ENCODE measurements at regions not wholly inside any gene's neighbourhood (a gene's known extent, or its start where the extent isn't known, plus 50 kb on each side); places are given as distances from the start of the nearest gene placed in this dataset.

DNA sequence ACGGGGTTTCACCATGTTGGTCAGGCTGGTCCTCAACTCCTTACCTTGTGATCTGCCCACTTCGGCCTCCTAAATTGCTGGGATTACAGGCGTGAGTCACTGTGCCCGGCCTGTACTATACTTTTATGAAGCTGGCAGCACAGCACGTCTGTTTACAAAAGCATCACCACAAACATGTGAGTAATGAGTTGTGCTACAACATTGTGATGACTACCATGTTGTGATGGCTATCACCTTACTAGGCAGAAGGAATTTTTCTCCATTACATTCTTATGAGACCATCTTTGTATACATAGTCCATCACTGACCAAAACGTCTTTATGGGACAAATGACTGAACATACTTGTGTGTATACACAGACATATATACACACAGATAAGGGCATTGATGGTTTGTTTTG, 1019.0 kb downstream of the CDH18 start:
- no peaks in the 10 kb centered on the region for H3K4me1 ChIP-seq (ENCODE audit: control insufficient read depth, extremely low read depth, insufficient read depth, low read length)
- no peaks in the 10 kb centered on the region for H4K20me1 ChIP-seq (ENCODE audit: control insufficient read depth, extremely low read depth, insufficient read depth, low read length)
- H2AFZ ChIP-seq (ENCODE audit: low read length) = no peak overlapping the region
- H3K4me3 ChIP-seq (replicated peaks in 1 of 4; ENCODE audit: control extremely low read depth in 1 of 4, insufficient read depth in 1 of 4, low read depth in 3 of 4, low read length in 4 of 4) = no peak overlapping the region
- H3K79me2 ChIP-seq (ENCODE audit: control insufficient read depth, insufficient read depth, low read length) = no peaks in the 10 kb centered on the region
- DNase-seq (ENCODE audit: low read depth in 2 of 2) = peak in 1 of 2 donors; percentile 2
- H3K4me2 ChIP-seq (ENCODE audit: extremely low read depth, insufficient read depth, low read length) = no peak overlapping the region
- no peak for TF ChIP-seq CTCF (conservative IDR thresholded peaks at IDR 0.05 in 1 of 2, IDR thresholded peaks at IDR 0.05 in 1 of 2; ENCODE audit: low read depth in 1 of 2, low read length in 2 of 2)
- TF ChIP-seq EZH2 (IDR thresholded peaks at IDR 0.05; ENCODE audit: low read length, missing control alignments) = no peak
- no peak overlapping the region for H3K9ac ChIP-seq (ENCODE audit: insufficient read depth, low read length)
- no peaks in the 10 kb centered on the region for H3K36me3 ChIP-seq (ENCODE audit: control insufficient read depth, insufficient read depth, low read length)
- no peaks in the 10 kb centered on the region for H3K27me3 ChIP-seq (ENCODE audit: control insufficient read depth, insufficient read depth, low read length)
- H3K9me3 ChIP-seq (ENCODE audit: control insufficient read depth, insufficient read depth, low read depth, low read length) = no peaks in the 10 kb centered on the region
- H3K27ac ChIP-seq (ENCODE audit: insufficient read depth, low read length) = no peak overlapping the region

DNA sequence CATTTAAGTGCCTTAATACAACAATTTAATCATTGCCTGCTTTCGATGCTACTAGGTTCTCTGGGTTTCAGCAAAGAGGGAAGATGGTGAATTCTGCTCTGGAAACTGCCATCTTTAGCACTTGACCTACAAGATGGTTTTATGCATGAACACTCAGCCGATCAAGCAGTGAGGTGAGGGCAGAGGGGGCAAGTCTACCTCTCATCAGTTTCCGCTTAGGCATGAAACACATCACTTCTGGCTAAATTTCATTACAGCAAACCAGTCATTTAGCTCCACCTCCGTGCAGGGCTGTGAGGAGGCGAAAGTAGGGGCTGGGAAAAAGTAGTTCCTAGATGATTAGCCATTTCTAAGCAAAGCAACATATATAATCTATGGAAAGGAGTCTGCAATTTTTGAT, 1018.0 kb downstream of the CDH18 start:
- Histone ChIP-seq H3K4me3 (replicated peaks in 1 of 4; ENCODE audit: control extremely low read depth in 1 of 4, insufficient read depth in 1 of 4, low read depth in 3 of 4, low read length in 4 of 4) (no peak overlapping the region), H2AFZ (ENCODE audit: low read length) (no peak overlapping the region), H3K9ac (ENCODE audit: insufficient read depth, low read length) (no peak overlapping the region), H3K4me2 (ENCODE audit: extremely low read depth, insufficient read depth, low read length) (no peak overlapping the region), H3K27ac (ENCODE audit: insufficient read depth, low read length) (no peak overlapping the region), H3K9me3 (ENCODE audit: control insufficient read depth, insufficient read depth, low read depth, low read length) (no peaks in the 10 kb centered on the region), H3K27me3 (ENCODE audit: control insufficient read depth, insufficient read depth, low read length) (no peaks in the 10 kb centered on the region), H3K36me3 (ENCODE audit: control insufficient read depth, insufficient read depth, low read length) (no peaks in the 10 kb centered on the region), H3K4me1 (ENCODE audit: control insufficient read depth, extremely low read depth, insufficient read depth, low read length) (no peaks in the 10 kb centered on the region), H3K79me2 (ENCODE audit: control insufficient read depth, insufficient read depth, low read length) (no peaks in the 10 kb centered on the region), H4K20me1 (ENCODE audit: control insufficient read depth, extremely low read depth, insufficient read depth, low read length) (no peaks in the 10 kb centered on the region)
- no peak for DNase-seq (ENCODE audit: low read depth in 2 of 2)
- TF ChIP-seq EZH2 (IDR thresholded peaks at IDR 0.05; ENCODE audit: low read length, missing control alignments) = no peak
- no peak for TF ChIP-seq CTCF (conservative IDR thresholded peaks at IDR 0.05 in 1 of 2, IDR thresholded peaks at IDR 0.05 in 1 of 2; ENCODE audit: low read depth in 1 of 2, low read length in 2 of 2)

GRCh38 chr5:18972177-18972576, 1015.8 kb downstream of the CDH18 start:
- Histone ChIP-seq H3K4me3 (replicated peaks in 1 of 4; ENCODE audit: control extremely low read depth in 1 of 4, insufficient read depth in 1 of 4, low read depth in 3 of 4, low read length in 4 of 4) (no peak overlapping the region), H3K9ac (ENCODE audit: insufficient read depth, low read length) (no peak overlapping the region), H3K4me2 (ENCODE audit: extremely low read depth, insufficient read depth, low read length) (no peak overlapping the region), H3K27me3 (ENCODE audit: control insufficient read depth, insufficient read depth, low read length) (no peaks in the 10 kb centered on the region), H3K9me3 (ENCODE audit: control insufficient read depth, insufficient read depth, low read depth, low read length) (no peaks in the 10 kb centered on the region), H3K36me3 (ENCODE audit: control insufficient read depth, insufficient read depth, low read length) (no peaks in the 10 kb centered on the region), H3K27ac (ENCODE audit: insufficient read depth, low read length) (no peak overlapping the region), H3K79me2 (ENCODE audit: control insufficient read depth, insufficient read depth, low read length) (no peaks in the 10 kb centered on the region), H3K4me1 (ENCODE audit: control insufficient read depth, extremely low read depth, insufficient read depth, low read length) (no peaks in the 10 kb centered on the region), H4K20me1 (ENCODE audit: control insufficient read depth, extremely low read depth, insufficient read depth, low read length) (no peaks in the 10 kb centered on the region), H2AFZ (ENCODE audit: low read length) (no peak overlapping the region)
- TF ChIP-seq EZH2 (IDR thresholded peaks at IDR 0.05; ENCODE audit: low read length, missing control alignments) = no peak
- TF ChIP-seq CTCF (conservative IDR thresholded peaks at IDR 0.05 in 1 of 2, IDR thresholded peaks at IDR 0.05 in 1 of 2; ENCODE audit: low read depth in 1 of 2, low read length in 2 of 2) = no peak
- no peak for DNase-seq (ENCODE audit: low read depth in 2 of 2)
